Smooth muscle cell (in vitro differentiated cells): ENCODE measurements at regions not wholly inside any gene's neighbourhood (a gene's known extent, or its start where the extent isn't known, plus 50 kb on each side); places are given as distances from the start of the nearest gene placed in this dataset.

ENCODE experiments used
- DNase-seq: peaks from one replicate; lab custom pipeline; 2025; ENCODE audit not compliant: unreplicated experiment; lab: John Stamatoyannopoulos, UW
- H2AFZ ChIP-seq: fragments of 200-600 bp; sonication (generic); 2 replicates; pipeline ENCODE4 v1.6.0; 2016; ENCODE audit warnings: antibody characterized with exemption, low read depth, mild to moderate bottlenecking
- H3F3A ChIP-seq: fragments of 200-600 bp; sonication (generic); 2 replicates; pipeline ENCODE4 v1.6.0; 2017; ENCODE audit warnings: antibody characterized with exemption, low read depth
- H3K27ac ChIP-seq: fragments of 200-600 bp; sonication (generic); 2 replicates; pipeline ENCODE4 v1.5.1; 2016; ENCODE audit warnings: low read depth, mild to moderate bottlenecking
- H3K27me3 ChIP-seq: fragments of 200-600 bp; sonication (generic); 2 replicates; pipeline ENCODE4 v1.6.1; 2016; ENCODE audit warnings: low read depth, mild to moderate bottlenecking
- H3K36me3 ChIP-seq: fragments of 200-600 bp; sonication (generic); 2 replicates; pipeline ENCODE4 v1.5.1; 2016; ENCODE audit warnings: low read depth
- H3K4me1 ChIP-seq: fragments of 200-600 bp; sonication (generic); 2 replicates; pipeline ENCODE4 v1.5.1; 2016; ENCODE audit warnings: low read depth
- H3K4me2 ChIP-seq: fragments of 200-600 bp; sonication (generic); 2 replicates; pipeline ENCODE4 v1.6.0; 2016; ENCODE audit warnings: mild to moderate bottlenecking
- H3K4me3 ChIP-seq: fragments of 200-600 bp; sonication (generic); 2 replicates; pipeline ENCODE4 v1.5.1; 2016; ENCODE audit warnings: mild to moderate bottlenecking
- H3K79me2 ChIP-seq: fragments of 200-600 bp; sonication (generic); 2 replicates; pipeline ENCODE4 v1.6.0; 2016; ENCODE audit warnings: low read depth, mild to moderate bottlenecking
- H3K9ac ChIP-seq: fragments of 200-600 bp; sonication (generic); 2 replicates; pipeline ENCODE4 v1.6.0; 2016; ENCODE audit warnings: low read depth
- H3K9me3 ChIP-seq: fragments of 200-600 bp; sonication (generic); replicated peaks from 2 replicates; pipeline ENCODE4 v1.5.1; 2016; ENCODE audit warnings: low read depth
- H4K20me1 ChIP-seq: fragments of 200-600 bp; sonication (generic); 2 replicates; pipeline ENCODE4 v1.6.0; 2016; ENCODE audit warnings: low read depth
- CTCF ChIP-seq: fragments of 200-600 bp; sonication (generic); IDR thresholded peaks from 2 replicates; pipeline ENCODE4 v1.5.1; 2017; ENCODE audit warnings: borderline replicate concordance, mild to moderate bottlenecking, antibody characterized with exemption; ENCODE audit not compliant: insufficient read depth, poor library complexity, severe bottlenecking
- WGBS: methylation state at CpG from one replicate; pipeline ENCODE4 v1.1.7; 2016; ENCODE audit warnings: low lambda C conversion rate; 5-methylcytosine and 5-hydroxymethylcytosine counted together

GRCh38 chr5:117296872-117297271 is 722.2 kb upstream of the SEMA6A start:
- no peak for TF ChIP-seq CTCF
- Histone ChIP-seq H3F3A (no peaks in the 10 kb centered on the region), H3K4me1 (peaks cover 8% of the 10 kb centered on the region), H3K9me3 (no peaks in the 10 kb centered on the region), H3K79me2 (no peaks in the 10 kb centered on the region), H3K4me2 (no peak overlapping the region), H4K20me1 (no peaks in the 10 kb centered on the region), H3K27ac (no peak overlapping the region), H3K4me3 (no peak overlapping the region), H2AFZ (no peak overlapping the region), H3K36me3 (no peaks in the 10 kb centered on the region), H3K9ac (no peak overlapping the region), H3K27me3 (no peaks in the 10 kb centered on the region)
- WGBS = 73% methylated on average over 2 of the region's 2 CpGs
- DNase-seq = no peak

DNA sequence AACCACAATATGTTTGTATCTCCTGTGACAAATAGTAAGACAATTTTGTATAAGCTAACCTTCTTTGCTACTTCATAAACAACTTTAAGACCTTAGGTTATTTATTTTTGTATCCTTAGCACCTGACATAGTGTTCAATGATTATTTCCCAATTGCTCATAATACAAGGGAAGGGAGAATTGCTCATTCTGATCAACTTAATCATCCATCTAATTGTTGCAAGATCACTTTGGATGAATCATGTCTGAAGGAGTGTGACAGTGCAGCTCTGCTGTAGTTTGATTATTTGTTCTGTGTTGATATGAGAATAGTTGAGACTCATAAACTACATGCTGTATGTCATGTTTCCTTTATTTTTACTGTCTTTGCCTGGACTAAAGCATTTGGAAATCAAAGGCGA is 721.3 kb upstream of the SEMA6A start:
- no peaks in the 10 kb centered on the region for H3F3A ChIP-seq
- no peaks in the 10 kb centered on the region for H4K20me1 ChIP-seq
- DNase-seq = no peak
- WGBS = 85% methylated on average over 1 of the region's 1 CpG
- no peaks in the 10 kb centered on the region for H3K79me2 ChIP-seq
- H3K27me3 ChIP-seq = no peaks in the 10 kb centered on the region
- H3K9me3 ChIP-seq = no peaks in the 10 kb centered on the region
- peaks cover 8% of the 10 kb centered on the region for H3K4me1 ChIP-seq
- H3K4me2 ChIP-seq = no peak overlapping the region
- H3K36me3 ChIP-seq = no peaks in the 10 kb centered on the region
- H3K4me3 ChIP-seq = no peak overlapping the region
- H3K27ac ChIP-seq = no peak overlapping the region
- H2AFZ ChIP-seq = no peak overlapping the region
- TF ChIP-seq CTCF = no peak
- no peak overlapping the region for H3K9ac ChIP-seq

GRCh38 chr5:117286813-117287212 is 712.2 kb upstream of the SEMA6A start:
- no peak for DNase-seq
- peaks cover 16% of the 10 kb centered on the region for H3K27me3 ChIP-seq
- no peak overlapping the region for H2AFZ ChIP-seq
- H3K4me1 ChIP-seq = no peaks in the 10 kb centered on the region
- no peaks in the 10 kb centered on the region for H3K79me2 ChIP-seq
- TF ChIP-seq CTCF = no peak
- H3K9me3 ChIP-seq = no peaks in the 10 kb centered on the region
- H3K36me3 ChIP-seq = no peaks in the 10 kb centered on the region
- no peak overlapping the region for H3K9ac ChIP-seq
- no peaks in the 10 kb centered on the region for H3F3A ChIP-seq
- H3K4me3 ChIP-seq = no peak overlapping the region
- H3K4me2 ChIP-seq = no peak overlapping the region
- H4K20me1 ChIP-seq = no peaks in the 10 kb centered on the region
- WGBS = 68% methylated on average over 1 of the region's 1 CpG
- H3K27ac ChIP-seq = no peak overlapping the region

DNA sequence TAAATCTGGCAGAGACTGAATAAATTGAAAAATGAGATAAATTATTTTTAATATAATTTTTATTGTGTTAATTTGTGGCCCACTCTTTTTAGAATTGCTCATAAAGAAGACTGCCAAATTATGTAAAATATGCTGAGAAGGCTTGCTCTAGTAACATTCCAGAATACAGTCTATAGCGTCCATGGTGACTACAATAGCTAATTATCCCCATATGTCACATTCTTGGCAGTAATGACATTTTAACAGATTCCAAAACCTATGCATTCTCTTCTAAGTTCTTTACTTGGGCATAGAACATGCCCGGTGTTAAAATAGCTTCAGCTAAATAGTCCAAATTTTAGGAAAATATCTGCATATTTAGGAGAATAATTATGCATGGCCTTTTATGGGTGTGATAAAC is 697.0 kb upstream of the SEMA6A start:
- no peak for DNase-seq
- Histone ChIP-seq H4K20me1 (no peaks in the 10 kb centered on the region), H3K27ac (no peak overlapping the region), H3K4me1 (no peaks in the 10 kb centered on the region), H3K4me2 (no peak overlapping the region), H3K9me3 (no peaks in the 10 kb centered on the region), H3K4me3 (no peak overlapping the region), H3K9ac (no peak overlapping the region), H3K36me3 (no peaks in the 10 kb centered on the region), H2AFZ (no peak overlapping the region), H3F3A (no peaks in the 10 kb centered on the region), H3K27me3 (no peaks in the 10 kb centered on the region), H3K79me2 (no peaks in the 10 kb centered on the region)
- 79% methylated on average over 2 of the region's 2 CpGs for WGBS
- no peak for TF ChIP-seq CTCF
